ENCODE measurements at regions not wholly inside any gene's neighbourhood (a gene's known extent, or its start where the extent isn't known, plus 50 kb on each side); places are given as distances from the start of the nearest gene placed in this dataset.

- TF ChIP-seq, protein P1, sequence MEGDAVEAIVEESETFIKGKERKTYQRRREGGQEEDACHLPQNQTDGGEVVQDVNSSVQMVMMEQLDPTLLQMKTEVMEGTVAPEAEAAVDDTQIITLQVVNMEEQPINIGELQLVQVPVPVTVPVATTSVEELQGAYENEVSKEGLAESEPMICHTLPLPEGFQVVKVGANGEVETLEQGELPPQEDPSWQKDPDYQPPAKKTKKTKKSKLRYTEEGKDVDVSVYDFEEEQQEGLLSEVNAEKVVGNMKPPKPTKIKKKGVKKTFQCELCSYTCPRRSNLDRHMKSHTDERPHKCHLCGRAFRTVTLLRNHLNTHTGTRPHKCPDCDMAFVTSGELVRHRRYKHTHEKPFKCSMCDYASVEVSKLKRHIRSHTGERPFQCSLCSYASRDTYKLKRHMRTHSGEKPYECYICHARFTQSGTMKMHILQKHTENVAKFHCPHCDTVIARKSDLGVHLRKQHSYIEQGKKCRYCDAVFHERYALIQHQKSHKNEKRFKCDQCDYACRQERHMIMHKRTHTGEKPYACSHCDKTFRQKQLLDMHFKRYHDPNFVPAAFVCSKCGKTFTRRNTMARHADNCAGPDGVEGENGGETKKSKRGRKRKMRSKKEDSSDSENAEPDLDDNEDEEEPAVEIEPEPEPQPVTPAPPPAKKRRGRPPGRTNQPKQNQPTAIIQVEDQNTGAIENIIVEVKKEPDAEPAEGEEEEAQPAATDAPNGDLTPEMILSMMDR (IDR thresholded peaks at IDR 0.05), result no peak
- no peak for TF ChIP-seq POLR2A (IDR thresholded peaks at IDR 0.05)
Measured at GRCh38 chr2:207228402-207228801, 62.7 kb upstream of the KLF7 start.
